Limb (tissue), 2 donors: ENCODE measurements at regions not wholly inside any gene's neighbourhood (a gene's known extent, or its start where the extent isn't known, plus 50 kb on each side); places are given as distances from the start of the nearest gene placed in this dataset.

Source experiments
- DNase-seq, 2 donors: peaks; one replicate each; pipeline ENCODE4 v3.0.0-alpha.2; 2016; ENCODE audit errors: extremely low spot score in 2 of 2

DNA sequence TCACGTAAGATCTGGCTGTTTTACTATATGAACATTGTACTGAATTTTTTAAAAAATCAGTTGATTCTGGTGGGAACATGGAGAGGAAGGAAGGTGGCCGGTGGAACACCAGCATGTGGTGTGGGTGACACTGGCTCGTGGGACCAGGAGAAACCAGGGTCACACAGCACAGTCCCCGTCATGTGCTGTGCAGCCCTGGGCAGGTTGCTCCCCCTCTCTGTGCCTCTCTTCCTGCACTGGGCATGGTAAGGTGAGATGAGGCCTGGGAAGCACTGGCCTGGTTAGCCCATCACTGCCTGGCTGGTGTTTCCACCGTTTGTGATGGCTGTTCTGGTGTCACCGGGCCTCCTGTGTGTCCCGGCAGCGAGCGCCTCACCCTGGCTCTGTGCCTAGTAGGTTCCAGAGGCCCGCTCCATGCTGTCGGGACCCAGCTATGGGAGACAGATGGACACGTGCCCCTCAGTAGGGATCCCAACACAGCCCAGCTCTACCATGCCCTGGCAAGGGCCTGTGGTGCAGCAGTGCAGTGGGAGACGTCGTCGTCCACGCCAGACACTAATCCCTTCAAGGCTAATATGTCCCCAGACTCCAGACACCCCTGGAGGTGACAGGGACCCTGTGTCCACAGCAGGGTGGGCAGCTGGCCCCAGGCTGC, 88.2 kb upstream of the LINC01488 start:
- DNase-seq: no peak

DNA sequence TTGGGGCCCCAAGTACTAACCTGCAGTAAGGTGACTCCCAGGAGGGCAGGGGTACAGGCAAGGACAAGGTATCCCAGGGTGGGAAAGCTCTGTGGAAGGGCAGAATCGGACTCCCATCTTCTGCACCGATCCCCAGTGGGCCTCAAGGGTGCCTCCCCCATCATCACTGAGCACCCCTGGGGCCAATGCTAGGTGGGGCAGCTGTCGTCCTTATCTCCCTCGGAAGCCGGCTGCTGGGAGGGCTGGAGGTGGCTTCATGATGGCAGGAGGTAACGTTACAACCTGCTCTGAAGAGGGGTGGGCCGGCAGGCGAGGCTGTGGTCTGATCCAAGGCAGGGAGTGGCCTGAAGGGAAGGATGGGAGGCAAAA, 87.6 kb upstream of the LINC01488 start:
- no peak for DNase-seq

DNA sequence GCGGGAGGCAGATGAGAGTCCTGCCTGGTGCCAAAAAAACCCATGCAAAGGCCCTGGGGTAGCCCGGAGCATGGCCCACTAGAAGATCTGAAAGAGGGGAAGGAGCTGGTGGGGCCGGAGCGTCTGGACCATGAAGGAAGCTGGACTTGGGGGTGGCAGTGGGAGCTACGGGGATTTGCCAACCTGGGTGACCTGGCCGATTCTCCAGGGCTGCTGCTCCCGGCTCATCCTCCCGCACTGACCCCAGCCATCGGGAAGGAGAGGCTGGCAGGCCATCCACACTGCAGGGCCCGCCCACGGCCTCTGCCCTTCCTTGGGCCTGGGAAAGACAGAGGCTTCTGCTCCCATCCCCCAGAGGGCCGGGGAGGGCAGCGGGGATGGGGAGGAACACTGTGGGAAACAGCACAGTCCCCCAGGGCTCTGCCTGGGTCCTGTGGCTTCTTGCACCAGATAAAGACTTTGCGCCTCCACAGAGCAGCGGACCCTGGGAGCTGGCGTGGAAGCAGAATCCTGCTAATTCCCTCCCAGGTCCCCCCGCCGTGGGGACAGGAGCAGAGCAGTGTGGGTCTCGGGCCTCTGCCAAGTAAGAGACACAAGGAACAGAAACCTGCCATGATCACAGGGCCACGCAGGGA, 87.1 kb upstream of the LINC01488 start:
- DNase-seq: peak in 1 of 2 donors; percentile 27

DNA sequence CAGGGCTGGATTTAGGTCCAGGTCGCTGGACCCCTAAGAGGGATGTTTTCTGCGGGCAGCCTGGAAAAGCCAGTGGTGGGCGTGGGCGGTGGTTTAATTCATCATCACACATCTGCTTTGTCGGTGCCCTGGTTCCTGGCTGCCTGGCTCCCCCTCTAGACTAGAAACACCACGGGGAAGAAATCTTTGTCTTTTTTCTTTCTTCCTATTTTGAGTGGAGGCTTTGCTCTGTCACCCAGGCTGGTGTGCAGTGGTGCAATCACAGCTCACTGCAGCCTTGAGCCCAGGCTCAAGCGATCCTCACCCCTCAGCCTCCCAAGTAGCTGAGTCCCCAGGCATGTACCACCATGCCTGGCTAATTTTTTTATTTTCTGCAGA, 86.6 kb upstream of the LINC01488 start:
- DNase-seq: no peak

DNA sequence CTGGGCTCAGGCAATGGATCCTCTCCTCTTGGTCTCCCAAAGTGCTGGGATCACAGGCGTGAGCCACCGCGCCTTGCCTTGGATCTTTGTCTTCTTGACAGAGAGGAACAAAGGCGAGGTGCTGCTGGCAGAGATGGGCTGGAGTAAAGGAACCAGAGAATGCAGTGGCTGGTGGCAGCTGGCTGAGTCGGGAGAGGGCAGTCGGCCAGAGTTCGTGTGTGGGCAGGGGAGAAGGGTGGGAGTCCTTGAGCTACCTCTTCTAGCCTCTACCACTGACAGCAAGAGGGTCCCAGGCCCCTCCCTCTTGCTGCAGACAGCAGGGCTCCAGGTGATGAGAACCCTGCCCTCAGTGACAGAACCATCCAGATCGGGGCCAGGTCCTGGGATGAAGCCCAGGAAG, 86.2 kb upstream of the LINC01488 start:
- no peak for DNase-seq

DNA sequence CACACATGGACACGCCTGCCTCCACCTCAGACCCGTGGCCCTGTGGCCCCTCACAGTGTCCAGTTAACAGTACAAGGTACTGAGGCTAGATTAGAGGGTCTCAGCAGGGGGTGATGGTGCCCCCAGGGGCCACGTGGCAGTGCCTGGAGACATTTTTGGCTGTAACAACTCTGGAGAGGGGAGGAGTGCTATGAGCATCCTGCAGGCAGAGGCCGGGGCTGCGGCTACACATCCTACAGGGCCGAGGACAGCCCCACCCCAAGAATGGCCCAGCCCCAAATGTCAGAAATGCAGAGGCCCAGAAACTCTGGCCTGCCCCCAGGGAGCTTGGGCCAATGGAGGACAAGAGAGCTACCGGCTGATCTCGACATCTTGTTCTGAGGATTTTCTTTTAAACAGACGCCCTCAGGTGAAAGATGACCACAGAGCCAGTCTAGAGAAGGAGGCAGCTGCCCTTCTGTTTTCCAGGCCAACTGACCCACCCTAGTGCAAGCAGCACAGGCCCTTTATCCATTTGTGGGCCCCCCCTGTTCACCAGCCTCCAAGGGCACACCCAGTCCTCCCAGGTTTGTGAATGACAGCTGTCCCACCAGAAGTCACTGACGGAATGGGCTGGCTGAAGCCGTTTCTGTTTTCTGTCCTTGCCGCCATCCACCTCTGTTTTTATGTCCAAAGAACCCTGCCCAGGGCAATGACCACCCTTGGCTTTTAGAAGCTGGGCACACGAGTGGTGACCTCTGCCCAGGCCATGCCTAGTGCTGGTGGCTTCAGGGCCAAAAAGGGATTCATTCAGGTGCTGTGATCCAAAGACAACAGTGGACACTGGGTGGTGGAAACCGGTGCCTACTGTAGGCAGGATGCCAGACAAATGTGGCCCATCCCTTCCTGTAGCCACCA, 85.2 kb upstream of the LINC01488 start:
- DNase-seq: no peak

DNA sequence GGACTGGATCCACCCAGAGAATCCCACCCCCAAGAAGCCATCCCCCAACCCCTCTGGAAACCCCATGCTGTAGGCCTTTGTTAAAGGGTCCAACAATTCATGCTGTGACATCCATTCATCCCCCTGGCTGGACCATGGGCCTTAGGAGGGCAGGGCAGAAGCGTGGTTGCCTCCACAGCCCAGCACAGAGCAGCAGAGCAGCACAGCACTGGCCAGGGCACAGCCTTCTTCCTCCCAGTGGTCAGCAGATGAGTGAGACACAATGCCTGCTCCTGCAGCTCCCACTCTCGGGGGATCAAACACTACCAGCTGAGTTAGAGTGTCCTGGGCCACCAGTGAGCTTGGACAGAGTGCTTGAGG, 84.5 kb upstream of the LINC01488 start:
- no peak for DNase-seq

DNA sequence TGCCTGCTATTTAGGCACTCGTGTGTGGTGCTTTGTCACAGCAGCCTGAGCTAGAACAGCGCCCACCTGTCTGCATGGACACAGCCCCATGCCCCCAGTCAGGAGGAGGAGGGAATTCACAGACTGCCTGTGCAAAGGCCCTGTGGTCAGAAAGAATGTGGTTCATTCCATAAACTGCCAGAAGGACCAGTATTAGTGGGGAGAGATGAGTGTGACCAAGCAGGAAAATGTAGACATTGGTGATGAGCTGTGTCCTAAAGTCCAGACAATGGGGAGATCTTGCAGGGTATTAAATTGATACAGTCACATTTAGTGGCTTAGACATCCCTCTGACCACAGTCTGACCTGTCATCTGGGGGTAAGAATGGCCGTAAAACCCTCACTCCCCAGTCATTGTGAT, 83.7 kb upstream of the LINC01488 start:
- no peak for DNase-seq

DNA sequence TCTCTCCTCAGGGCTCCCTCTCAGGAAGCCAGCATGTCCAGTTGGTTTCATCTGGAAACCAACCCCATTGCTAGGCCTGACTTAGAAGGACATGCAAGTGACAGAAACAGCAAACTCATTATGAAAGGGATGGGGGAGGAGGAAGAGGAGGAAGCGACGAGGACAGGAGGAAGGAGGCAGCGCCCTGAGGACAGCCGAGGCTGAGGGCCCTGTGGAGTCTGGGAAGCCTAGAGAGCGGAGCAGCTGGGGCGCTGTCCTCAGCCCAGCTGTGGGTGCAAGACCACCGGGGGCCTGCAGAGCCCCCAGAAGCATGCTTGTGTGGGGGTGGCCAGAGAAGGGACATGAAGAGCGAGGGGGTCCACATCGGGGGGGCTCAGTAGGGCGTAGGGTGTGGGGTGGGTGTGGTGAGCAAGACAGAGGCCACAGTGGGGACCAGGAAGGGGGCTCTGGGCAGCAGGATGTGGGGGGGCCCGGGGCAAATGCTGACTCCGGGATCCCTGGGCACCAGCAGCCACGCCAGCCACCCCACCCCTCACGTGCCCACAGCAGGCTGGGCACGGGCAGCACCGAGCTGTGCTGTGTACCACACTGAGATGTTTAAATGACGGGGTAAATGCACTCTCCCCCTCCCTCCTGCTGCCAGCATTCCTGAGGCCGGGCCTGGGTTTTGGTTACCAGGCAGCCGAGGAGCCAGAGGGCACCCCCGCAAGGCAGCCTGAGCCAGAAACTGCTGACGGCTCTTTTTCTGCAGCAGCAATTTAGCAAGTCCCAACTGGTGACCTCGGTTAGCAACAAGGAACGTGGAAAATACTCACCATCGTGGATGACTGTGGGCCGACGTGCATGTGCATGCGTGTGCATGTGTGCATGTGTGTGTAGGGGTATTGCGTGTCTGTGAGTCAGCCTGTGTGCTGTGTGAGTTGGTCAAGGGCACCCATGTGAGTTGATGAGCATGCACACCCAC, 82.7 kb upstream of the LINC01488 start:
- DNase-seq: peak in 1 of 2 donors; percentile 70

DNA sequence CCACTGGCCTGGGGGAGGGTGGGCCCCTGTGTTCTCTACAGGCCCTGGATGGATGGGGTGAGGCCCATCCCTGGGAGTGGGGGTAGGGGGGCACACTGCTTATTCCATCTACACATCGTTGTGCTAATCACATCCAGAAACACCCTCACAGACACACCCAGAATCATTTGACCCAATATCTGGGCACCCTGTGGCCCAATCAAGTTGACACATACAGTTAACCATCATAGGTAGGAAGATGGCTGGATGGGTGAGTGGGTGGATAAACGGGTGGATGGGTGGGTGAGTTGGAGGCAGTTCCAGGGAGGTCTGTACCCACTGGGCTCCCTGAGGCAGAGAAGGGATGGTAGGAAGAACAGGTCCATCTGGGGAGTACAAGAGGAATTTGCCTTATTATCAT, 81.3 kb upstream of the LINC01488 start:
- DNase-seq: no peak

DNA sequence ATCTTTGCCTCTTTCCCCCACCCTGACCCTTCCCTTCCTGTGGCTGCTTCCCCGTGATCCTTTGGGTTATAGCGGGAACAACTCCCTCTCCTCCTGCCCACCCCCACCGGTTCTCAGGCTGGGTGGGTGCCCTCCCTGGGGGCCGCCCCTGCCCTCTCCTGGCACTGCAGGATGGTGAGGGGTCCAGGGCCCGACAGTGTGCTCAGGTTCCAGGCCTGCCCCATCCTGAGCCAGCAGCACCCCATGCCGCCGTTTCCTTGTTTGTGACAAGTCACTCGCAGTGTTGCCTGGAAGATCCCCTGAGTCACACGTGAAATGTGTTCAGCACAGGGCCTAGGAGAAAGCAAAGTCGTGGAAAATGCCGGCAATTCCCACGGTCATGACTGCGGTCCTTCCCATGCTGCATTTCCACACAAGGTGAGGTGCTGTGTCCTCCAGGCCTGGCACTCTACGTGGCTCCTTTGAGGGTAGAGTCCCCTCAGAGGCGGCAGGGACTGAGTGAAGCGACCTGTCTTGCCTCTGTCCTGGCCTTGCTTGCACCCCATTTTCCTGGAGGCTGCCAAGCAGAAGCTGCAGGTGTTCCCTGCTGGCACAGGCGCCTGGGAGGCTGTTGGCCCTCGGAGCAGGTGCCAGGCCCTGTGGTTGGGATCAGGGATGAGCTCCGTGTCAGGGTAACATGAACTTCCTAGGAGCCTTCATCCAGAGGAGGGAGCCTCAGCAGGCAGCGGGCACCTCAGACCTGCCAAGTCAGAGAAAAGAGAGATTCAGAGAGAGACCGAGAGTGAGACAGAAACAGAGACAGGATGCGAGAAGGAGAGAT, 80.5 kb upstream of the LINC01488 start:
- no peak for DNase-seq

DNA sequence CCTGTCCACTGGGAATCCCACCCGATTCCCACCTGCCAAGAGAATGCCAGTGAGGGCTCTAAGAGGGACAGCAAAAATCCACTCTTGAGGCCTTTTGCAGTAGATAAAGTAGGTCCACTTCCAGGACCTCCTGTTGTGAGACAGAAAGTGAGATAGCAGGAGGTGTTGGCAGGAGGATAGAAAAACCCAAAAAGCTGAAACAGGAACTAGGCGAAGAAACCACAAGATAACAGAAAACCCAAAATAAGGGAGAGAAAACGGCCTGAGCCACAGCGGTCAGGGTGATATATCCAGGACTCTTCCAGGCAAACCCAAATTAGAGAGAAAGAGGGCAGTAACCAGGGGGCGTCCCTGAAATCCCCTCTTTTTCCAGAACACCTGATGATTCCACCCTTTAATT, 79.7 kb upstream of the LINC01488 start:
- no peak for DNase-seq

DNA sequence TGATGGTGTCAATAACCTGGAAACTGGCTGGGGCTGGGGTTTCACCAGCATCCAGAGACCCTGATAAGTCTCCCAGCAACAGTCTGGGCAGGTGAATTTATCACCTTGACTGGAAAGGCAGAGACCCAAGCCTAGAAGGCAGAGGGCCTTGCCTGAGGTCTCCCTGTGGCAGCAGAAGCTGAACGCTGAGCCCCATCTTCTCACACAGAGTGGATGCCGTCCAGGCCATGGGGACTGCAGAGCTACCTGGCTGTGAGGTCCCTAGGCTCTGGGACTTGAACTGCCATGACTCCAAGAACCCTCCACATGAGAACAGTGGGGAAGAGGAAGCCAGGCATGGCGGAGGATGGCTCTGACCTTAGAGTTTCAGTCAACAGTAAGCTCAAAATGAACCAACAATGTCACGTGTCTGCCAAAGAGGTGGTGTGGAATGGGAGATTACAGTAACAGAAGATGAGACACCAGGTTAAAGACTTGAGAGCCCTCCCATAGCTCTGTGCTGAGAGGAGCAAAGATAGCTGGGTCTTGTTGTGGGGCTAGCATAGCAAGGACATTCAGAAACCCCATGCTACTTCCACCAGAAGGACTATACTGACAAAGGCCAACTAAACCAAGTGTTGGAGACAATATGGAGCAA, 79.1 kb upstream of the LINC01488 start:
- no peak for DNase-seq

DNA sequence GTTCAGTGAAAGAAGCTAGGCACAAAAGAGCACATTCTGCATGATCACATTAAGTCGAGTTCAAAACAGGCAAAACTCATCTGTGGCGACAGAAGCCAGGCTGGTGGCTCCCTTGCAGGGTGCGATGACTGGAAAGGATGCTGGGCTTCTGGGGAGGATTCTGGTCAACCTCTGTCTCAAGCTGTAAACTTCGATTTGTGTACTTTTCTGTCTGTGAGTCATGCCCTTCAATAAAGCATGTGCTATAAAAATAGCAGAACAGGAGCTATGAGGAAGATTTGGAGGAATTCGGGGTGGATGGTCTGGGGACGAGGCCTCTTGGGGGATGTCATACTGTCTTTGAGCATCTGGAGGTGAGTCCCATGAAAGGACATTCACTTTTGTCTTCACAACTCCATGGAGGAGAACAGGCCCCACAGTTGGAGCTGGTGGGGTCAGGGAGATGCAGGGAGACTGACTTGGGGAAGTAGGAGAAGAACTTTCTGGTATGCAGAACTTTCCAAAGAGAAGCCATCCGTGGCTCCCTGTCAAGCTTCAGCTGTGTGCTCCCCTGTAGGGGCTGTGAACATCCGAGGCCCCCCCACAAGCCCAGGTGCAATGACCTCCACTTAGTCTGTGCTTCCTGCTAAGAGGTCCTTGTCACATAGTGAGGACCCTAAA, 77.8 kb upstream of the LINC01488 start:
- DNase-seq: no peak

DNA sequence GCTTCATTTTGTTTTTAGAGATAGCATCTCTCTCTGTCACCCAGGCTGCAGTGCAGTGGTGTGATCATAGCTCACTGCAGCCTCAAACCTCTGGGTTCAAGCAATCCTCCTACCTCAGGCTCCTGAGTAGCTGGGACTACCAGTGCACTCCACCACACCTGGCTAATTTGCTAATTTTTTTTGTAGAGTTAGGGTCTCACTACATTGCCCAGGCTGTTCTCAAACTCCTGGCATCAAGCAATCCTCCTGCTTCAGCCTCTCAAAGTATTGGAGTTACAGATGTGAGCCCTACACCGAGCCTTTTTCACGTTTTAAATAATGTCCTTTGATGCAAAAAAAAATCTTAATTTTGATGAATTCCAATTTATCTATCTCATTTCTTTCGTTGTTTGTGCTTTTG, 75.4 kb upstream of the LINC01488 start:
- no peak for DNase-seq

DNA sequence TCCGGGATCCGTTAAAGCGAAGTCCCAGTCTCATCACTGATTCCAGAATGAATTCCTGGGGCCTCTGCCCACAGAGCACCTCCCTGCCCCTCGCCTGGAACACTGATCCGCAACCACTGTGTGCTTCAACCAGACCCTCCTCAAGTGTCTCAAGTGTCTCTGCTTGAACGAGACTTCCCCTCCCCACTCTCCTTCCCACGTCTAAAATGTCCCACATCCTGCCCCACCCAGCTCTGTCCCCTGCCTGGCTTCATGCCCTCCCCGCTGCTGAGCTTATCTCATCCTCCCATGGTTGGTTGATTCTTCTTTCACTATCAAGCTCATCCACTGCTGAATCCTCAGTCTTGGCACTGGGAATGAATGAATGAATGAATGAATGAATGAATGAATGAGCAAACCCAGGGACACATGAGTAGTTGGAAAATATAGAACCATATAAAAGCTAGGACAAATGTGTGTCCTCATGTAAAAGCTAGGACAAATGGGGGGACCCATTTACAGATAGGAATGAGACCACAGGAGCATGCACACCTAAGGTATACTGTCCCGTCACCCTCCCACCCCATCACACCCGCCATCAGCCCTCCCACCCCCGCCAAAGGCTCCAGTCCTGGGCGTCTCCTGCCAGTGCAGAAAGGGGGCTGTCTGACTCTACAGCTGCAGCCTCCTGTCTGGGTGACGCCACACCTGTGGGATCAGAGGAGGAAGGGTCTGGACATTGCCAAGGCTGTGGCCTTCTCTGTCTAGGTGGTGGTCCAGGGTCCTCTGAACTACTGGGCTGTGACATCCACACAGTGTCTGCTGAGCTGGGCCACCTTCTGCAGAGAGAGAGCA, 71.4 kb upstream of the LINC01488 start:
- DNase-seq: no peak

DNA sequence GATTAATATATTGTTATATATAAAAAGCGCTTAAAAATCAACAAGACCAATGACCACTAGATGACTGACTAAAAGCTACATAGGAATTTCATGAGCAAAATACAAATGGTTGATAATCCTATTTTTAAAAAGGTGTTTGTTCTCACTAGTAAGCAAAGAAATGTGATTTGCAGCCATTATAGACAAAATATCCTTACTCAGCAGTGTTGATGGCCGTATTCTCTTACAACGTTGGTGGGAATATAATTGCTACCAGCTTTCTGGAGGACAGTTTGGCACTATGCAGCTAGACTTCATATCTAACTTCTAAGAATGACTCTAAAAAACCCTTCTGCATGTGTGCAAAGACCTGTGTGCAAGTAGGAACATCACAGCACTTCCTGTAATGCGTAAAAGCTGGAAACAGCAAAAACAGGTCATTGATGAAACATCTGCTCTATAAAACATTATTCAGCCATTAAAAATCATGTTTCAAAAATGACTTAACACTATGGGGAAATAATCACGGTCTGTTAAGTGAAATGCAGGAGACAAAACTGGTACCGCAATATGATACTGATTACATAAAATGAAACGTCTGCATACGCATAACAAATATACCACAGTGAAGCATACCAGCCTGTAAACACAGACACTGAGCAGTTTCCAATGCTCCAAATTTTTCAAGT, 70.1 kb upstream of the LINC01488 start:
- DNase-seq: no peak
